Ovary (tissue), 7 donors: ENCODE measurements at regions not wholly inside any gene's neighbourhood (a gene's known extent, or its start where the extent isn't known, plus 50 kb on each side); places are given as distances from the start of the nearest gene placed in this dataset.
"Not testable (repeated sequence)": the region's sequence is repeated elsewhere in the genome, so short reads cannot be mapped to it uniquely, and the experiment has no call there.

Source experiments
- DNase-seq, 5 donors: peaks; one replicate each; pipeline ENCODE4 v3.0.0-alpha.2; 2019 to 2020
- H3K27ac ChIP-seq, 2 donors: fragments of 200-600 bp; one replicate each; pipeline versions ENCODE4 v1.5.1 to v1.8.0; 2019 to 2022
- H3K27me3 ChIP-seq: fragments of 200-600 bp; one replicate; pipeline ENCODE4 v1.8.0; 2022
- H3K36me3 ChIP-seq: fragments of 200-600 bp; sonication (generic); one replicate; pipeline ENCODE4 v1.5.1; 2019
- H3K4me1 ChIP-seq: one replicate; pipeline ENCODE4 v1.8.1; 2013; ENCODE audit warnings: mild to moderate bottlenecking, moderate library complexity; ENCODE audit not compliant: insufficient read depth
- H3K4me3 ChIP-seq: fragments of 200-600 bp; sonication (generic); one replicate; pipeline ENCODE4 v1.5.1; 2017
- H3K9me3 ChIP-seq, 2 donors: fragments of 200-600 bp in 1 of 2; sonication (generic) in 1 of 2; one replicate each; pipeline versions ENCODE4 v1.5.1 to v1.8.1; 2013 to 2019; ENCODE audit warnings: mild to moderate bottlenecking in 1 of 2, moderate library complexity in 1 of 2
- CTCF ChIP-seq, 3 donors: fragments of 450-650 bp in 2 of 3; fragments of 200-600 bp in 1 of 3; IDR thresholded peaks; one replicate each; pipeline versions ENCODE4 v1.5.1 to v1.8.0; 2016 to 2022; ENCODE audit warnings: antibody characterized with exemption in 3 of 3, mild to moderate bottlenecking in 1 of 3
- EP300 ChIP-seq: sonication (generic); formaldehyde crosslinking; IDR thresholded peaks from one replicate; pipeline ENCODE4 v1.6.1; 2017; ENCODE audit warnings: antibody characterized with exemption
- POLR2A ChIP-seq: fragments of 450-650 bp; IDR thresholded peaks from one replicate; pipeline ENCODE4 v1.6.1; 2017; ENCODE audit warnings: antibody characterized with exemption, mild to moderate bottlenecking, moderate library complexity
- WGBS, 3 donors: extraction: QIAGEN DNeasy Blood & Tissue Kit in 1 of 3; methylation state at CpG; one replicate each; pipeline versions ENCODE4 v1.1.5 to v1.1.7; 2013 to 2017; 5-methylcytosine and 5-hydroxymethylcytosine counted together
- intact Hi-C, 4 donors: fragments of 100-400 bp; cut with DNase I; formaldehyde crosslinking; loops; one replicate each; pipeline versions ENCODE4 v1.11.0 to v1.15.1; 2022 to 2023
- donor health status: DM: no; HTN: no; CAD: no; lungs with moderate emphysema.
- donor health status: DM: no; HTN: no; CAD: no.
- donor health status: Bipolar disorder and iron deficiency.
- donor health status: DM: no; HTN: no; CAD: no.
- donor health status: DM: yes; HTN: yes; CAD: no.

GRCh38 chr20:4626228-4626627 lies 60.0 kb upstream of the PRNP start:
- no peaks in the 10 kb centered on the region for H3K4me1 ChIP-seq
- H3K4me3 ChIP-seq: no peak overlapping the region
- 68 to 82% (median 76%) methylated on average over 4 of the region's 4 CpGs for WGBS, 3 donors
- no peaks in the 10 kb centered on the region for H3K36me3 ChIP-seq
- H3K27me3 ChIP-seq: no peaks in the 10 kb centered on the region
- DNase-seq: no peak
- no peak for TF ChIP-seq EP300
- no peak for TF ChIP-seq POLR2A
- TF ChIP-seq CTCF (IDR thresholded peaks at IDR 0.05): no peak
- H3K9me3 ChIP-seq: peaks cover 0 to 5% of the 10 kb centered on the region in 2 donors
- no peak overlapping the region for H3K27ac ChIP-seq
- intact Hi-C loops: no loop called here

GRCh38 chr20:4625687-4626086 lies 60.6 kb upstream of the PRNP start:
- peaks cover 0 to 5% of the 10 kb centered on the region in 2 donors for H3K9me3 ChIP-seq
- DNase-seq: no peak
- TF ChIP-seq EP300: no peak
- no peak for TF ChIP-seq CTCF (IDR thresholded peaks at IDR 0.05)
- TF ChIP-seq POLR2A: no peak
- H3K4me1 ChIP-seq: no peaks in the 10 kb centered on the region
- H3K36me3 ChIP-seq: no peaks in the 10 kb centered on the region
- WGBS, 3 donors: 89 to 92% (median 90%) methylated on average over 5 of the region's 5 CpGs
- no peak overlapping the region for H3K27ac ChIP-seq
- H3K4me3 ChIP-seq: no peak overlapping the region
- intact Hi-C loops: no loop called here
- H3K27me3 ChIP-seq: no peaks in the 10 kb centered on the region

GRCh38 chr20:4624675-4625336 lies 61.5 kb upstream of the PRNP start:
- H3K36me3 ChIP-seq, intact Hi-C loops, H3K27ac ChIP-seq, DNase-seq, H3K27me3 ChIP-seq, H3K4me1 ChIP-seq, H3K9me3 ChIP-seq, H3K4me3 ChIP-seq: not testable (repeated sequence)
- WGBS, 3 donors: 80 to 84% (median 81%) methylated on average over 11 of the region's 11 CpGs

- WGBS, 3 donors: 85 to 93% (median 86%) methylated on average over 4 of the region's 4 CpGs
- not testable (repeated sequence) for H3K27ac ChIP-seq, DNase-seq, H3K27me3 ChIP-seq, H3K4me3 ChIP-seq, H3K9me3 ChIP-seq, H3K36me3 ChIP-seq, H3K4me1 ChIP-seq
- intact Hi-C loops: loop anchor here in 1 of 4 donors (10.0 kb wide), 1 partner anchor 46 kb away; no protein-coding TSS in a partner anchor
Observed at GRCh38 chr20:4619144-4619543, 67.1 kb upstream of the PRNP start.

GRCh38 chr20:4617484-4617883 lies 68.8 kb upstream of the PRNP start:
- no peak for DNase-seq
- no peak for TF ChIP-seq CTCF (IDR thresholded peaks at IDR 0.05)
- TF ChIP-seq EP300: no peak
- no peak for TF ChIP-seq POLR2A
- Histone ChIP-seq H3K9me3 (no peaks in the 10 kb centered on the region), H3K27ac (no peak overlapping the region), H3K4me1 (no peaks in the 10 kb centered on the region), H3K27me3 (no peaks in the 10 kb centered on the region), H3K36me3 (no peaks in the 10 kb centered on the region), H3K4me3 (no peak overlapping the region)
- 83 to 88% (median 84%) methylated on average over 6 of the region's 6 CpGs for WGBS, 3 donors
- intact Hi-C loops: loop anchor here in 1 of 4 donors (10.0 kb wide), 1 partner anchor 47 kb away; no protein-coding TSS in a partner anchor
